Endothelial cell of umbilical vein (primary cell): ENCODE measurements at regions not wholly inside any gene's neighbourhood (a gene's known extent, or its start where the extent isn't known, plus 50 kb on each side); places are given as distances from the start of the nearest gene placed in this dataset.

Experiments
- BruUV-seq: library from RNA; stranded (reverse); fragments of 400-500 nt; replicated peaks from 2 replicates; lab custom pipeline; 2021; lab: Mats Ljungman, UMichigan
- CTCF ChIA-PET: fragments of 300-600, 350-600 bp; sonication (Branson Sonifier 250); formaldehyde crosslinking; loops from one replicate; lab custom pipeline; 2021; ENCODE audit warnings: antibody characterized with exemption, inconsistent platforms; lab: Charles Lee
- POLR2A ChIA-PET: fragments of 300-600, 350-600 bp; sonication (Branson Sonifier 250); formaldehyde crosslinking; loops from one replicate; lab custom pipeline; 2021; ENCODE audit warnings: antibody characterized with exemption, inconsistent platforms; lab: Charles Lee
- DNase-seq: peaks from one replicate; pipeline ENCODE4 v3.0.0-alpha.2; 2011; ENCODE audit warnings: low read depth, low spot score
- FAIRE-seq: peaks from 2 replicates; lab custom pipeline; 2011; peaks lifted over from hg19 to GRCh38; lab: Jason Lieb, UNC
- H2AFZ ChIP-seq: 2 replicates; pipeline ENCODE4 v1.6.0; 2012; ENCODE audit warnings: low read depth, low read length, control low read depth, inconsistent platforms
- H3K27ac ChIP-seq: 2 replicates; pipeline ENCODE4 v1.5.1; 2011; ENCODE audit warnings: low read depth, mild to moderate bottlenecking, control low read depth, low read length, moderate library complexity; ENCODE audit not compliant: insufficient read depth
- H3K27me3 ChIP-seq, 2 experiments: 2 replicates each; pipeline versions ENCODE4 v1.6.0 to v1.6.1; 2011; ENCODE audit warnings: low read length in 2 of 2, mixed read lengths in 1 of 2; ENCODE audit not compliant: control insufficient read depth in 2 of 2, insufficient read depth in 2 of 2
- H3K36me3 ChIP-seq, 2 experiments: 2 replicates in 1 of 2; 3 replicates in 1 of 2; pipeline ENCODE4 v1.5.1; 2011; ENCODE audit warnings: low read length in 2 of 2, mild to moderate bottlenecking in 1 of 2, moderate library complexity in 1 of 2; ENCODE audit not compliant: control insufficient read depth in 2 of 2, insufficient read depth in 2 of 2; ENCODE audit errors: extremely low read depth in 1 of 2
- H3K4me1 ChIP-seq: 3 replicates; pipeline ENCODE4 v1.5.1; 2011; ENCODE audit warnings: mild to moderate bottlenecking, low read length; ENCODE audit not compliant: control insufficient read depth, insufficient read depth; ENCODE audit errors: extremely low read depth
- H3K4me2 ChIP-seq: 2 replicates; pipeline ENCODE4 v1.6.1; 2011; ENCODE audit warnings: low read length, control low read depth, mixed read lengths; ENCODE audit not compliant: insufficient read depth
- H3K4me3 ChIP-seq, 3 experiments: fragments of 200-600 bp in 1 of 3; sonication (generic), shearing (Covaris generic) in 1 of 3; replicated peaks in 1 of 3; 2 replicates each; pipeline ENCODE4 v1.5.1; 2011 to 2016; ENCODE audit warnings: control low read depth in 3 of 3, low read length in 3 of 3, mild to moderate bottlenecking in 2 of 3, inconsistent platforms in 1 of 3, low read depth in 1 of 3, moderate library complexity in 1 of 3; ENCODE audit not compliant: insufficient read depth in 1 of 3
- H3K79me2 ChIP-seq: 2 replicates; pipeline ENCODE4 v1.6.0; 2012; ENCODE audit warnings: low read length, inconsistent platforms; ENCODE audit not compliant: control insufficient read depth, insufficient read depth
- H3K9ac ChIP-seq: replicated peaks from 2 replicates; pipeline ENCODE3; 2011; ENCODE audit warnings: low read length, control low read depth; ENCODE audit not compliant: insufficient read depth; ENCODE audit errors: extremely low read depth
- H3K9me1 ChIP-seq: replicated peaks from 3 replicates; pipeline ENCODE4 v1.6.0; 2011; ENCODE audit warnings: mild to moderate bottlenecking, low read length; ENCODE audit not compliant: control insufficient read depth, insufficient read depth; ENCODE audit errors: extremely low read depth
- H3K9me3 ChIP-seq: replicated peaks from 2 replicates; pipeline ENCODE4 v1.5.1; 2012; ENCODE audit warnings: low read length, inconsistent platforms; ENCODE audit not compliant: control insufficient read depth, insufficient read depth
- H4K20me1 ChIP-seq: replicated peaks from 2 replicates; pipeline ENCODE3; 2011; ENCODE audit warnings: mild to moderate bottlenecking, low read length; ENCODE audit not compliant: control insufficient read depth, insufficient read depth; ENCODE audit errors: extremely low read depth
- CTCF ChIP-seq, 2 donors: IDR thresholded peaks; 1 replicate in 1 of 2; 2 replicates in 1 of 2; pipeline ENCODE4 v1.5.1; 2011; ENCODE audit warnings: low read length in 2 of 2, mild to moderate bottlenecking in 2 of 2, moderate library complexity in 2 of 2, control low read depth in 1 of 2, inconsistent platforms in 1 of 2, low read depth in 1 of 2; ENCODE audit not compliant: insufficient read depth in 1 of 2; ENCODE audit errors: extremely low read depth in 1 of 2
- EZH2 ChIP-seq: IDR thresholded peaks from 2 replicates; pipeline ENCODE4 v1.6.1; 2012; ENCODE audit warnings: borderline replicate concordance, low read depth, mild to moderate bottlenecking, moderate library complexity, low read length, inconsistent platforms; ENCODE audit not compliant: severe bottlenecking
- FOS ChIP-seq: IDR thresholded peaks from 2 replicates; pipeline ENCODE4 v1.6.1; 2011; ENCODE audit warnings: mild to moderate bottlenecking, low read length, moderate library complexity, borderline replicate concordance; ENCODE audit not compliant: insufficient read depth
- GATA2 ChIP-seq: IDR thresholded peaks from 2 replicates; pipeline ENCODE4 v1.7.0; 2011; ENCODE audit warnings: low read depth, mild to moderate bottlenecking, moderate library complexity, mixed read lengths, low read length; ENCODE audit not compliant: insufficient read length, insufficient read depth
- JUN ChIP-seq: IDR thresholded peaks from 2 replicates; pipeline ENCODE4 v1.6.1; 2011; ENCODE audit warnings: borderline replicate concordance, low read depth; ENCODE audit not compliant: insufficient read length, insufficient read depth
- MYC ChIP-seq: IDR thresholded peaks from one replicate; pipeline ENCODE4 v1.6.1; 2011; ENCODE audit warnings: mild to moderate bottlenecking, low read depth, low read length
- POLR2A ChIP-seq: IDR thresholded peaks from 2 replicates; pipeline ENCODE4 v1.6.1; 2012; ENCODE audit warnings: low read depth, mild to moderate bottlenecking, control low read depth, low read length
- POLR2AphosphoS5 ChIP-seq: IDR thresholded peaks from 2 replicates; pipeline ENCODE4 v1.6.1; 2012; ENCODE audit warnings: low read depth, mild to moderate bottlenecking, control low read depth, low read length, moderate library complexity; ENCODE audit not compliant: insufficient read depth
- dilution Hi-C: fragments of 300-500 bp; cut with MboI; formaldehyde crosslinking; loops from one replicate; pipeline ENCODE4 v1.15.0; 2019; ENCODE audit warnings: low sequenced_read_pairs; ENCODE audit not compliant: extremely low pct_ligation_motif_present
- intact Hi-C: fragments of 100-400 bp; cut with micrococcal nuclease; formaldehyde crosslinking; loops from one replicate; pipeline ENCODE4 v1.10.0; 2022
- TF ChIP-seq, protein P1 (sequence below): IDR thresholded peaks from 2 replicates; pipeline ENCODE4 v1.6.1; 2011; ENCODE audit not compliant: insufficient read depth, insufficient read length

- FAIRE-seq, result no peak
- no peaks in the 10 kb centered on the region for H3K4me1 ChIP-seq
- TF ChIP-seq, protein P1, sequence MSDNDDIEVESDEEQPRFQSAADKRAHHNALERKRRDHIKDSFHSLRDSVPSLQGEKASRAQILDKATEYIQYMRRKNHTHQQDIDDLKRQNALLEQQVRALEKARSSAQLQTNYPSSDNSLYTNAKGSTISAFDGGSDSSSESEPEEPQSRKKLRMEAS, result no peak
- TF ChIP-seq POLR2A (no peak), MYC (no peak), EZH2 (no peak), JUN (no peak), FOS (no peak), CTCF (IDR thresholded peaks at IDR 0.05; ENCODE audit: extremely low read depth in 1 of 2, insufficient read depth in 1 of 2, low read depth in 1 of 2, low read length in 2 of 2) (no peak), GATA2 (no peak), POLR2AphosphoS5 (no peak)
- dilution Hi-C loops, result no loop called here
- intact Hi-C loops, result no loop called here
- no peak overlapping the region for H2AFZ ChIP-seq
- DNase-seq, result no peak
- no peaks in the 10 kb centered on the region for H3K27me3 ChIP-seq
- no peaks in the 10 kb centered on the region for H3K9me1 ChIP-seq
- no peaks in the 10 kb centered on the region for H4K20me1 ChIP-seq
- no peaks in the 10 kb centered on the region for H3K79me2 ChIP-seq
- no peak overlapping the region for H3K27ac ChIP-seq
- no TSS peak for BruUV-seq
- no peak overlapping the region for H3K4me3 ChIP-seq
- H3K4me2 ChIP-seq, result no peak overlapping the region
- H3K9me3 ChIP-seq, result peaks cover 12% of the 10 kb centered on the region
- H3K36me3 ChIP-seq, result no peaks in the 10 kb centered on the region
- no peak overlapping the region for H3K9ac ChIP-seq
- ChIA-PET POLR2A (no interaction called here), CTCF (no interaction called here)
Measured at GRCh38 chr16:35449663-35450062, 1990.3 kb downstream of the TP53TG3F start.
